Transverse colon (tissue), 4 donors: ENCODE measurements at regions not wholly inside any gene's neighbourhood (a gene's known extent, or its start where the extent isn't known, plus 50 kb on each side); places are given as distances from the start of the nearest gene placed in this dataset.

Experiments used
- DNase-seq: peaks from one replicate; pipeline ENCODE4 v3.0.0-alpha.2; 2019
- H3K27ac ChIP-seq, 4 donors: fragments of 200-600 bp; sonication (generic); 2 replicates each; pipeline ENCODE4 v1.5.1; 2016 to 2018; ENCODE audit warnings: inconsistent platforms in 4 of 4
- H3K27me3 ChIP-seq: fragments of 200-600 bp; sonication (generic); 2 replicates; pipeline ENCODE4 v1.5.1; 2017; ENCODE audit warnings: inconsistent platforms
- H3K36me3 ChIP-seq, 4 donors: fragments of 200-600 bp; sonication (generic); 2 replicates each; pipeline ENCODE4 v1.5.1; 2017 to 2019; ENCODE audit warnings: inconsistent platforms in 4 of 4
- H3K4me1 ChIP-seq, 4 donors: fragments of 200-600 bp; sonication (generic); 2 replicates each; pipeline ENCODE4 v1.5.1; 2017 to 2020; ENCODE audit warnings: inconsistent platforms in 4 of 4
- H3K4me3 ChIP-seq, 4 donors: fragments of 200-600 bp; sonication (generic); 1 replicate in 1 of 4; 2 replicates in 3 of 4; pipeline versions ENCODE4 v1.5.1 to v1.6.1; 2017 to 2019; ENCODE audit warnings: inconsistent platforms in 4 of 4
- H3K9me3 ChIP-seq, 2 donors: fragments of 200-600 bp; sonication (generic); 2 replicates each; pipeline ENCODE4 v1.5.1; 2017 to 2019; ENCODE audit warnings: inconsistent platforms in 2 of 2
- EP300 ChIP-seq: sonication (generic); formaldehyde crosslinking; IDR thresholded peaks from one replicate; pipeline ENCODE4 v1.6.1; 2017; ENCODE audit warnings: antibody characterized with exemption, low read depth
- POLR2A ChIP-seq: fragments of 450-650 bp; IDR thresholded peaks from one replicate; pipeline ENCODE4 v1.6.1; 2016; ENCODE audit warnings: antibody characterized with exemption, mild to moderate bottlenecking, moderate library complexity
- POLR2AphosphoS5 ChIP-seq, 3 donors: sonication (generic); formaldehyde crosslinking; IDR thresholded peaks; one replicate each; pipeline ENCODE4 v1.6.1; 2016; ENCODE audit warnings: antibody characterized with exemption in 3 of 3
- WGBS, 2 donors: methylation state at CpG; one replicate each; pipeline ENCODE4 v1.1.5; 2018; ENCODE audit warnings: low coverage in 1 of 2; 5-methylcytosine and 5-hydroxymethylcytosine counted together
- in situ Hi-C, 4 donors: fragments of 200-750 bp; cut with MboI; loops; one replicate each; pipeline versions ENCODE4 v1.15.0 to v1.15.1; 2017; ENCODE audit warnings: low sequenced_read_pairs in 3 of 4, low pct_ligation_motif_present in 1 of 4, low pct_unique_long_range_greater_than_20kb in 1 of 4
- intact Hi-C: fragments of 100-400 bp; cut with DNase I; formaldehyde crosslinking; loops from one replicate; pipeline ENCODE4 v1.15.1; 2023; ENCODE audit warnings: low total_unique reads
- TF ChIP-seq, protein P1 (sequence below), 5 experiments: fragments of 200-600 bp in 3 of 5; fragments of 450-650 bp in 2 of 5; sonication (generic) in 3 of 5; IDR thresholded peaks; 1 replicate in 2 of 5; 2 replicates in 3 of 5; pipeline ENCODE4 v1.5.1; 2016 to 2017; ENCODE audit warnings: antibody characterized with exemption in 5 of 5, inconsistent platforms in 3 of 5, mild to moderate bottlenecking in 2 of 5, moderate library complexity in 1 of 5

DNA sequence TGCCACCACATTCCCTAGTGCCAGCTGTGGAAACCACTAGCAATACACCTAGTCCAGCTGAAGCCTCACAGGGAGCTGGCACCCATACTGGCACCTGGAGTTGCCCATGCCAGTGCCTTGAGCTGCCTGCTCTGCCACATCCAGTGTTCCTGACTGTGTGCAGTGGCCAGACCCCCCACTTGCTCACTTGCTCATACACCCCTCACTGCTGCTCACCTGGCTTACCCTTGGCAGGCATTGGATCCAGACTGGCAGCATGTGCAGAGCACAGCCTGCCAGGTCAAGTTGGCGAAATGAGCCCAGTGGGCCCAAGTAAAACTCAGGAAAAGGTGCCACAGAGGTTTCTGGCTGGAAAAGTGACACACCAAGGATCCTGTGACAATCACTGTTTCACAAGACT lies 1618.6 kb upstream of the PRMT6 start:
- in situ Hi-C loops = no loop called here
- Histone ChIP-seq H3K36me3 (no peaks in the 10 kb centered on the region), H3K27ac (no peak overlapping the region), H3K27me3 (no peaks in the 10 kb centered on the region), H3K4me3 (no peak overlapping the region), H3K4me1 (no peaks in the 10 kb centered on the region), H3K9me3 (no peaks in the 10 kb centered on the region)
- no peak for DNase-seq
- WGBS, 2 donors = 81 to 100% methylated on average over 1 of the region's 1 CpG
- intact Hi-C loops = no loop called here
- TF ChIP-seq, protein P1, sequence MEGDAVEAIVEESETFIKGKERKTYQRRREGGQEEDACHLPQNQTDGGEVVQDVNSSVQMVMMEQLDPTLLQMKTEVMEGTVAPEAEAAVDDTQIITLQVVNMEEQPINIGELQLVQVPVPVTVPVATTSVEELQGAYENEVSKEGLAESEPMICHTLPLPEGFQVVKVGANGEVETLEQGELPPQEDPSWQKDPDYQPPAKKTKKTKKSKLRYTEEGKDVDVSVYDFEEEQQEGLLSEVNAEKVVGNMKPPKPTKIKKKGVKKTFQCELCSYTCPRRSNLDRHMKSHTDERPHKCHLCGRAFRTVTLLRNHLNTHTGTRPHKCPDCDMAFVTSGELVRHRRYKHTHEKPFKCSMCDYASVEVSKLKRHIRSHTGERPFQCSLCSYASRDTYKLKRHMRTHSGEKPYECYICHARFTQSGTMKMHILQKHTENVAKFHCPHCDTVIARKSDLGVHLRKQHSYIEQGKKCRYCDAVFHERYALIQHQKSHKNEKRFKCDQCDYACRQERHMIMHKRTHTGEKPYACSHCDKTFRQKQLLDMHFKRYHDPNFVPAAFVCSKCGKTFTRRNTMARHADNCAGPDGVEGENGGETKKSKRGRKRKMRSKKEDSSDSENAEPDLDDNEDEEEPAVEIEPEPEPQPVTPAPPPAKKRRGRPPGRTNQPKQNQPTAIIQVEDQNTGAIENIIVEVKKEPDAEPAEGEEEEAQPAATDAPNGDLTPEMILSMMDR (IDR thresholded peaks at IDR 0.05) = no peak
- TF ChIP-seq POLR2A (no peak), EP300 (no peak), POLR2AphosphoS5 (IDR thresholded peaks at IDR 0.05) (no peak)

DNA sequence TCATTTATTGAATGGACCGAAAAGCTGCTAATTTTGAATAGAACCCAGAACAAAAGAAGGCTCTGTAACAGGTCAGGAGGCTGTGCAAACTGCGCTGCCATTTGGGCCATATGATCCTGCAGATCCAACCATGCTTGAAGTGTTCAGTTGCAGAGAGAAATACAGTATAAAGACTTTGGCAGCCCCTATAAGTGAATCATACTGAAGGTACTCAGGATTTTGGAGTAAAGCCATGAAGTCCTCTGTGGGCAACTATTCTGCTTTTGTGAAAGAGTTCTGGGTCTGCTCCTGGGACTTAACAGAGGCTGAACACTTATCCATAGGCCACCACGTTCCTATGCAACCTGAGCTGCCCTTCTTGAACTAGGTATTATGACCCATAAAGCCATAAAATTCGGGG lies 1613.6 kb upstream of the PRMT6 start:
- intact Hi-C loops = no loop called here
- H3K4me3 ChIP-seq = no peak overlapping the region
- H3K9me3 ChIP-seq = no peaks in the 10 kb centered on the region
- in situ Hi-C loops = no loop called here
- WGBS, 2 donors = 56 to 62% methylated on average over 1 to 4 of the region's 4 CpGs
- no peaks in the 10 kb centered on the region for H3K27me3 ChIP-seq
- H3K36me3 ChIP-seq = no peaks in the 10 kb centered on the region
- no peak overlapping the region for H3K27ac ChIP-seq
- DNase-seq = no peak
- no peaks in the 10 kb centered on the region for H3K4me1 ChIP-seq
- TF ChIP-seq, protein P1 (IDR thresholded peaks at IDR 0.05) = no peak
- no peak for TF ChIP-seq POLR2AphosphoS5 (IDR thresholded peaks at IDR 0.05)
- TF ChIP-seq EP300 = no peak
- no peak for TF ChIP-seq POLR2A

DNA sequence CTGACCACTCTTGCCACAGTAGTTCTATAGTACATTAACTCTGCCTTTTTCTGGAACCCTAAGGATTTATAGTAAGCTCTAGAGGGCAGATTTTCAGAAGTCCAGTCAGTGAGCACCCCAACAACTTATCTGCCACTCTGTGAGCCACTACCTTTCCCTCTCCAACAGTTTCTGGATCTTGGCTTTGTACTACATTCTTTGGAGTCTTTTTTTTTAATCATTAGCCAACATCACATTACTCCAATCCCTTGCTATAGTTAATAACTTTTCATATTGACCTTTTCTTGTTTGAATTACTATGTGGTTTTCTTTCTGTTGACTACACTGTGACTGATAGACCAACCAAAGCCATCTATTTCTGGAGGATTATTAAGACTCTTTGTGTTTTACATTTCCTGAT lies 1596.7 kb upstream of the PRMT6 start:
- Histone ChIP-seq H3K9me3 (no peaks in the 10 kb centered on the region), H3K27ac (no peak overlapping the region), H3K36me3 (no peaks in the 10 kb centered on the region), H3K27me3 (no peaks in the 10 kb centered on the region), H3K4me1 (no peaks in the 10 kb centered on the region), H3K4me3 (no peak overlapping the region)
- TF ChIP-seq POLR2AphosphoS5 (IDR thresholded peaks at IDR 0.05) (no peak), EP300 (no peak), POLR2A (no peak)
- TF ChIP-seq, protein P1 (IDR thresholded peaks at IDR 0.05) = no peak
- intact Hi-C loops (no loop called here), in situ Hi-C loops (no loop called here)
- DNase-seq = no peak

DNA sequence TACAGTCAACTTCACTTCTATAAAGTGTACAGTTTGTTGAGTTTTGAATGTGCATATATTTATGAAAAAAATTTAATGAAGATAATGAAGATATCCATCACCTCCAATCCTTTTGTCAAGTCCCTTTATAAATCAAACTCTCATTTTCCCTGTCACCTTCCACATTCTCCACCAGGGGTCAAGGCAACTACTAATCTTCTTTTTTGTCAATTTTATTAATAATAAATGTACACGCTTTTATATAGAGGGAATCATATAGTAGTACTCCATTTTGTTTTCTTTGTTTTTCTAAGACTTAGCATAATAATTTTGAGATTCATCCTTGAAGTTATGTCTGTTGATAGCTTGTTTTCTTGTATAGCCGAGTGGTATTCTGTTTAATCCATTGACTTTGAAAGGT lies 1594.2 kb upstream of the PRMT6 start:
- no peak for DNase-seq
- Histone ChIP-seq H3K27me3 (no peaks in the 10 kb centered on the region), H3K27ac (no peak overlapping the region), H3K9me3 (no peaks in the 10 kb centered on the region), H3K36me3 (no peaks in the 10 kb centered on the region), H3K4me3 (no peak overlapping the region), H3K4me1 (no peaks in the 10 kb centered on the region)
- in situ Hi-C loops = no loop called here
- 75 to 76% methylated on average over 2 of the region's 2 CpGs for WGBS, 2 donors
- TF ChIP-seq POLR2A (no peak), POLR2AphosphoS5 (IDR thresholded peaks at IDR 0.05) (no peak), EP300 (no peak)
- TF ChIP-seq, protein P1 (IDR thresholded peaks at IDR 0.05) = no peak
- intact Hi-C loops = no loop called here
